CD4-positive, alpha-beta T cell (primary cell): ENCODE measurements at regions not wholly inside any gene's neighbourhood (a gene's known extent, or its start where the extent isn't known, plus 50 kb on each side); places are given as distances from the start of the nearest gene placed in this dataset.

Source experiments
- ATAC-seq: fragments of 200-7000 bp; cut with Tn5 transposase; one replicate; pipeline ENCODE4 v1.10.0; 2022; ENCODE audit warnings: mild to moderate bottlenecking; ENCODE audit not compliant: poor library complexity
- CTCF ChIA-PET: fragments of 350-600 bp; sonication (Branson Sonifier 250); formaldehyde crosslinking; loops from one replicate; lab custom pipeline; 2021; ENCODE audit warnings: antibody characterized with exemption, inconsistent platforms; lab: Charles Lee
- POLR2A ChIA-PET: fragments of 350-600 bp; sonication (Branson Sonifier 250); formaldehyde crosslinking; loops from one replicate; lab custom pipeline; 2021; ENCODE audit warnings: antibody characterized with exemption, inconsistent platforms; lab: Charles Lee
- DNase-seq, 14 experiments: peaks; one replicate each; pipeline ENCODE4 v3.0.0-alpha.2; 2013 to 2020; ENCODE audit warnings: mixed read lengths in 2 of 14
- H3K27ac ChIP-seq, 2 donors: one replicate each; pipeline versions ENCODE4 v1.5.1 to v1.7.0; 2013; ENCODE audit warnings: low read length in 2 of 2, low read depth in 1 of 2, mild to moderate bottlenecking in 1 of 2
- H3K27me3 ChIP-seq, 2 experiments: 1 replicate in 1 of 2; 2 replicates in 1 of 2; pipeline versions ENCODE4 v1.6.1 to v1.7.0; 2013; ENCODE audit warnings: low read length in 2 of 2, control low read depth in 1 of 2, mild to moderate bottlenecking in 1 of 2, moderate library complexity in 1 of 2; ENCODE audit not compliant: insufficient read depth in 2 of 2, control insufficient read depth in 1 of 2
- H3K36me3 ChIP-seq: one replicate; pipeline ENCODE4 v1.6.1; 2013; ENCODE audit warnings: low read length, control low read depth; ENCODE audit not compliant: insufficient read depth
- H3K4me1 ChIP-seq: one replicate; pipeline ENCODE4 v1.6.1; 2013; ENCODE audit warnings: low read length, control low read depth; ENCODE audit not compliant: insufficient read depth
- H3K4me3 ChIP-seq: one replicate; pipeline ENCODE4 v1.5.1; 2013; ENCODE audit warnings: mild to moderate bottlenecking, low read length, moderate library complexity
- H3K9me3 ChIP-seq, 2 experiments: 1 replicate in 1 of 2; 2 replicates in 1 of 2; pipeline versions ENCODE4 v1.6.1 to v1.7.0; 2013; ENCODE audit warnings: low read length in 2 of 2, mild to moderate bottlenecking in 2 of 2, control low read depth in 1 of 2, moderate library complexity in 1 of 2; ENCODE audit not compliant: control insufficient read depth in 1 of 2, insufficient read depth in 1 of 2
- H3K27ac Mint-ChIP-seq: one replicate; pipeline ENCODE4 v1.8.0; 2020; ENCODE audit warnings: mixed read lengths
- H3K27me3 Mint-ChIP-seq: one replicate; pipeline ENCODE4 v1.8.0; 2021; ENCODE audit warnings: mixed read lengths
- H3K36me3 Mint-ChIP-seq: one replicate; pipeline ENCODE4 v1.8.0; 2021; ENCODE audit warnings: low read depth, mixed read lengths
- H3K4me1 Mint-ChIP-seq: one replicate; pipeline ENCODE4 v1.8.0; 2021; ENCODE audit warnings: low read depth, mixed read lengths
- H3K4me3 Mint-ChIP-seq: one replicate; pipeline ENCODE4 v1.8.0; 2020; ENCODE audit warnings: mild to moderate bottlenecking, mixed read lengths
- H3K9me3 Mint-ChIP-seq: one replicate; pipeline ENCODE4 v1.8.0; 2020; ENCODE audit warnings: mixed read lengths
- CTCF ChIP-seq: fragments of 200-600 bp; IDR thresholded peaks from one replicate; pipeline ENCODE4 v1.8.0; 2022; ENCODE audit warnings: antibody characterized with exemption, mild to moderate bottlenecking
- intact Hi-C, 2 experiments: fragments of 100-400 bp; cut with DNase I in 1 of 2; cut with micrococcal nuclease in 1 of 2; formaldehyde crosslinking; loops; one replicate each; pipeline versions ENCODE4 v1.15.1 to v1.9.0; 2023 to 2025; cut with DNase I, micrococcal nuclease

GRCh38 chr21:24183077-24183476 lies 1424.2 kb downstream of the MRPL39 start:
- Histone ChIP-seq H3K9me3 (peaks cover 0 to 4% of the 10 kb centered on the region in 2 experiments), H3K4me1 (no peaks in the 10 kb centered on the region), H3K27me3 (no peaks in the 10 kb centered on the region), H3K27ac (no peak overlapping the region), H3K4me3 (no peak overlapping the region), H3K36me3 (no peaks in the 10 kb centered on the region)
- Mint-ChIP-seq H3K4me3 (no peak overlapping the region), H3K4me1 (no peaks in the 10 kb centered on the region), H3K27ac (no peak overlapping the region), H3K27me3 (no peaks in the 10 kb centered on the region), H3K36me3 (no peaks in the 10 kb centered on the region), H3K9me3 (peaks cover 3% of the 10 kb centered on the region)
- DNase-seq, result no peak
- intact Hi-C loops, result no loop called here
- no peak for ATAC-seq
- TF ChIP-seq CTCF, result no peak
- ChIA-PET CTCF (no interaction called here), POLR2A (no interaction called here)

- intact Hi-C loops, result no loop called here
- Mint-ChIP-seq H3K36me3 (no peaks in the 10 kb centered on the region), H3K27ac (no peak overlapping the region), H3K27me3 (no peaks in the 10 kb centered on the region), H3K4me3 (no peak overlapping the region), H3K9me3 (peaks cover 3% of the 10 kb centered on the region), H3K4me1 (no peaks in the 10 kb centered on the region)
- Histone ChIP-seq H3K4me3 (no peak overlapping the region), H3K27ac (no peak overlapping the region), H3K27me3 (no peaks in the 10 kb centered on the region), H3K4me1 (no peaks in the 10 kb centered on the region), H3K36me3 (no peaks in the 10 kb centered on the region), H3K9me3 (no peaks in the 10 kb centered on the region)
- ChIA-PET CTCF (no interaction called here), POLR2A (no interaction called here)
- no peak for DNase-seq
- TF ChIP-seq CTCF, result no peak
- ATAC-seq, result no peak
Observed at GRCh38 chr21:24179110-24179509, 1428.2 kb downstream of the MRPL39 start.

GRCh38 chr21:24175106-24175505 lies 1432.2 kb downstream of the MRPL39 start:
- Histone ChIP-seq H3K36me3 (no peaks in the 10 kb centered on the region), H3K27me3 (no peaks in the 10 kb centered on the region), H3K4me3 (no peak overlapping the region), H3K27ac (no peak overlapping the region), H3K4me1 (no peaks in the 10 kb centered on the region), H3K9me3 (no peaks in the 10 kb centered on the region)
- intact Hi-C loops, result no loop called here
- Mint-ChIP-seq H3K27me3 (no peaks in the 10 kb centered on the region), H3K36me3 (no peaks in the 10 kb centered on the region), H3K4me3 (no peak overlapping the region), H3K27ac (no peak overlapping the region), H3K4me1 (no peaks in the 10 kb centered on the region), H3K9me3 (peaks cover 5% of the 10 kb centered on the region)
- no peak for ATAC-seq
- ChIA-PET POLR2A (no interaction called here), CTCF (interaction anchor here (1.8 kb wide), 1 partner anchor 15 kb away, joined by 5 read pairs; no protein-coding TSS in a partner anchor)
- no peak for DNase-seq
- TF ChIP-seq CTCF, result no peak
